ENCODE measurements at regions not wholly inside any gene's neighbourhood (a gene's known extent, or its start where the extent isn't known, plus 50 kb on each side); places are given as distances from the start of the nearest gene placed in this dataset.

DNA sequence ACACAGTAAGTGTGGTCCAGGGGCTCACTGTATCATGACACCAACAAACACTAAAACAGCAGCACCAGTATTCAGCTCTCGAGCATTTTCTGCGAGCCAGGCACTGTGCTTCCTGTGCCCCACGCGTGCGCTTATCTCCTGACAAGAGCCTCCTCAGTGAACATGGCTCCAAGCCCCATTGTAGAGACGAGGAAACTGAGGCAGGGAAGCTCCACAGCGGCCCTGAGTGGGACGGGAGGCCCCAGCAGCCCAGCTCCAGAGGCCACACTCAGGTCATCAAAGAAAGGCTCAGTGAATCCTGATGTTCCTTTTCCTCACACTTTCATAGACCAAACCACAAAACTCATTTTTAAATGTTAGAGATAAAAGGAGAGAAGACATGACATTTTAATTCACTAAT, 113.1 kb downstream of the TPRA1 start:
- no peaks in the 10 kb centered on the region for H3K4me1 ChIP-seq (ENCODE audit: control insufficient read depth in 1 of 2, insufficient read depth in 1 of 2, low read depth in 1 of 2, low read length in 1 of 2)
- H3K27ac ChIP-seq = no peak overlapping the region
- TF ChIP-seq, protein P1, sequence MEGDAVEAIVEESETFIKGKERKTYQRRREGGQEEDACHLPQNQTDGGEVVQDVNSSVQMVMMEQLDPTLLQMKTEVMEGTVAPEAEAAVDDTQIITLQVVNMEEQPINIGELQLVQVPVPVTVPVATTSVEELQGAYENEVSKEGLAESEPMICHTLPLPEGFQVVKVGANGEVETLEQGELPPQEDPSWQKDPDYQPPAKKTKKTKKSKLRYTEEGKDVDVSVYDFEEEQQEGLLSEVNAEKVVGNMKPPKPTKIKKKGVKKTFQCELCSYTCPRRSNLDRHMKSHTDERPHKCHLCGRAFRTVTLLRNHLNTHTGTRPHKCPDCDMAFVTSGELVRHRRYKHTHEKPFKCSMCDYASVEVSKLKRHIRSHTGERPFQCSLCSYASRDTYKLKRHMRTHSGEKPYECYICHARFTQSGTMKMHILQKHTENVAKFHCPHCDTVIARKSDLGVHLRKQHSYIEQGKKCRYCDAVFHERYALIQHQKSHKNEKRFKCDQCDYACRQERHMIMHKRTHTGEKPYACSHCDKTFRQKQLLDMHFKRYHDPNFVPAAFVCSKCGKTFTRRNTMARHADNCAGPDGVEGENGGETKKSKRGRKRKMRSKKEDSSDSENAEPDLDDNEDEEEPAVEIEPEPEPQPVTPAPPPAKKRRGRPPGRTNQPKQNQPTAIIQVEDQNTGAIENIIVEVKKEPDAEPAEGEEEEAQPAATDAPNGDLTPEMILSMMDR (IDR thresholded peaks at IDR 0.05) = no peak
- no peaks in the 10 kb centered on the region for H3K9me3 ChIP-seq
- no peak overlapping the region for H3K4me3 ChIP-seq (ENCODE audit: low read depth in 1 of 2, low read length in 1 of 2)
- H3K36me3 ChIP-seq = no peaks in the 10 kb centered on the region
- peaks cover 2% of the 10 kb centered on the region for H3K27me3 ChIP-seq

DNA sequence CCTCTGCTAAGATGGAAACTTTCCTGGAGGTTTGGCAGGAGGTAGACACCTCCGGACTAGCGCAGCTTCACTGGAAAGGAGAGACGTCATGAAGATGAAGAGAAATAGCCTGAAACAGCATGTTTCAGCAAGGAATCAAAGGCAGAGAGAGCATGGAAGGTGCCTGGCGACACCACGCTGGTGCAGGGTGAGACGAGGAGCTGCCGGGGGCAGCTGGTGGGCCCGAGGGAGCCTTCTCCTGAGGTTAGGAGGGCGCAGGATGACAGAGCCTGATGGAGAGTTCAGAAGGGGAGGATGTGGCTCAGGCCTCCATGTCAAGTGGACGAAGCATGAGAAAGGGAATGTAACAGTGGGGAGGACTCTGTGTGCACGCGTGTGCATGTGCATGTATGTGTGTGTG, 113.6 kb downstream of the TPRA1 start:
- Histone ChIP-seq H3K4me1 (ENCODE audit: control insufficient read depth in 1 of 2, insufficient read depth in 1 of 2, low read depth in 1 of 2, low read length in 1 of 2) (no peaks in the 10 kb centered on the region), H3K27me3 (no peaks in the 10 kb centered on the region), H3K27ac (no peak overlapping the region), H3K4me3 (ENCODE audit: low read depth in 1 of 2, low read length in 1 of 2) (no peak overlapping the region), H3K36me3 (no peaks in the 10 kb centered on the region), H3K9me3 (no peaks in the 10 kb centered on the region)
- TF ChIP-seq, protein P1 (IDR thresholded peaks at IDR 0.05) = no peak

DNA sequence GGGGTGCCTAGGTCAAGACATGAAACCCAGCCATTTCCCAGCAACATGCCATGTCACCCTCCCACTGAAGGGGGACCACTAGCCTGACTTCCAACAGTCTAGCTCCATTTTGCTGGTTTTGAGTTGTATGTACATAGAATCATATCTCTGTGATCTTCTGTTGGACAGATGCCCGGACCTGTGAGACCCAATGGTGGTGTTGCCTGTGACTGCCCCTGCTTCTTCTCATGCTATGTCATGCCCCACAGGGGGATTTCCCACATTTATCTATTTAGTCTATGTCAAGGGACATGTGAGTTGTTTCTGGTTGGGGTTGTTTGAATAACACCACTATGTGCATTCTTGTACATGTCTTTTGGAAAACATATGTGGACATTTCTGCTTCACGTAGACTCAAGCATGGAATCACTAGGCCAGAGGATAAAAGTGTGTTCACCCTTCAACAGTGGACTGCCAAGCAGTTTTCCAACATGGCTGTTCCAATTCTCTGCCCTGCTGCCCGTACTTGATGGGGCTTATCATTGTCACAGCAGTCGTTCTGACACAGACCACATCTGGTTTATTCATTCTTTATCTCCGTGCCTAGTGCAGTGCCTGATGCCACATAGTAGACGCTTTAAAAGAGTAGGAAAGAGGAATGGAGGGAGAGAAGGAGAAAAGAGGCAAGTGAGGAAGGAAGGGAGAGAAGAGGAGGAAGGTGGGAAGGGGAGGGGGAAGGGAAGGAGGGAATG, 114.4 kb downstream of the TPRA1 start:
- Histone ChIP-seq H3K36me3 (no peaks in the 10 kb centered on the region), H3K27ac (no peak overlapping the region), H3K27me3 (no peaks in the 10 kb centered on the region), H3K9me3 (no peaks in the 10 kb centered on the region), H3K4me3 (ENCODE audit: low read depth in 1 of 2, low read length in 1 of 2) (no peak overlapping the region), H3K4me1 (ENCODE audit: control insufficient read depth in 1 of 2, insufficient read depth in 1 of 2, low read depth in 1 of 2, low read length in 1 of 2) (no peaks in the 10 kb centered on the region)
- TF ChIP-seq, protein P1 (IDR thresholded peaks at IDR 0.05) = no peak

DNA sequence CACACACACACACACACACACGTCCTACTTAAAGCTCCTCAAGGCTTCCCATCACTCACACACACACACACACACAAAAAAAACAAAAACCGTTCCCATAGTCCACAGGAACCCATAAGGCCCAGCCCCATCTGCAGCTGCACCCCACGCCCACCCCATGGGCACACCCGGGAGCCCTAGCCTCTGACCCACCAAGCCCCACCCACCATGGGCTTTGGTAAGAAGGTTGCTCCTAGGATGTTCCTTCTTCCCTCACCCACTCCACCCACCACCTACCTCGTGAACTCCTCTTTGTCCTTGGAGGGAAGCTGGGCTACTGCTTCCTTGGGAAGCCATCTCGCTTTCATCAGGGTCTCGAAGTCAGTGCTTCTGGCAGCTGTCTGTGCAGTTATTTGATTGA, 115.1 kb downstream of the TPRA1 start:
- Histone ChIP-seq H3K9me3 (no peaks in the 10 kb centered on the region), H3K4me3 (ENCODE audit: low read depth in 1 of 2, low read length in 1 of 2) (no peak overlapping the region), H3K4me1 (ENCODE audit: control insufficient read depth in 1 of 2, insufficient read depth in 1 of 2, low read depth in 1 of 2, low read length in 1 of 2) (no peaks in the 10 kb centered on the region), H3K27me3 (no peaks in the 10 kb centered on the region), H3K36me3 (no peaks in the 10 kb centered on the region), H3K27ac (no peak overlapping the region)
- TF ChIP-seq, protein P1 (IDR thresholded peaks at IDR 0.05) = no peak

DNA sequence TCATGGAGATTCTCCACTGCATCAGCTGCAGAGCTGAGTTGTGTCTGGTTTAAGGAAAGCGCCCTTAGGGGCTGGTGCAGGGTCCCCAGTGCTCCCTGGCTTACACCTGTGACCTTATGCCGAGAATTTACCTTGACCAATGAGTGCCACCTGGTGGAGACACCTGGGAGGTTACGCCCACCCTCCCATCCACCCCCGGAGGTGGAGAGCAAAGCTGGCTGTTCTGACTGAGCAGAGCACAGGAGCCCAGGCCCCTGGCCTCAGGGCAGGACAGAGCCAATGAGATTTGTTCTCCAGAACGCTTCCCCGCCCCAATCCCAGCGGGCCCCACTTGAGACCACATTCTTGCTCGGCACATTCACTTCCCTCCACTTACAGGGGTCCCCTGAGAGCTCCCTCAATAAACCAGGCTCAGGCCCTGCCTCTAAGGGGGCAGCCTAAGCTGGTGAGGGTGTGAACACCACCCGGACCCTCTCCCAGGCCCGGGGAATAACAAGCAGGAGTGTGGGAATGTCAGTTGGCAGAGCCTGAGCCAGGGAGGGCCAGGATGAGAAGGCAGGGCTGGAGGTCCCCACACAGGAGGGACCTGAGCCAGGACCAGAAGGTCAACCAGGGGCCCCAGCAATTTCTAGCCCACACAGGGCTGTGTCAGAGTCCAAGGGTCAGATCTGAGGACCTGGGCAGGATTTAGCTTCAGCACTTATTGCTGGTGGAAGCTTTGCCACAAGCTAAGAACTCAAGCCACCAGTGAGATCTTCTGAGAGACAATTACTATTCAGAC, 117.1 kb downstream of the TPRA1 start:
- Histone ChIP-seq H3K27me3 (no peaks in the 10 kb centered on the region), H3K36me3 (no peaks in the 10 kb centered on the region), H3K4me3 (ENCODE audit: low read depth in 1 of 2, low read length in 1 of 2) (no peak overlapping the region), H3K27ac (no peak overlapping the region), H3K4me1 (ENCODE audit: control insufficient read depth in 1 of 2, insufficient read depth in 1 of 2, low read depth in 1 of 2, low read length in 1 of 2) (no peaks in the 10 kb centered on the region), H3K9me3 (no peaks in the 10 kb centered on the region)
- TF ChIP-seq, protein P1 (IDR thresholded peaks at IDR 0.05) = no peak

All from neutrophil (primary cell).